COLO829 (cell line): ENCODE measurements at regions not wholly inside any gene's neighbourhood (a gene's known extent, or its start where the extent isn't known, plus 50 kb on each side); places are given as distances from the start of the nearest gene placed in this dataset.

Experiments used
- DNase-seq: peaks from one replicate; pipeline ENCODE4 v3.0.0; 2012; ENCODE audit warnings: low spot score

DNA sequence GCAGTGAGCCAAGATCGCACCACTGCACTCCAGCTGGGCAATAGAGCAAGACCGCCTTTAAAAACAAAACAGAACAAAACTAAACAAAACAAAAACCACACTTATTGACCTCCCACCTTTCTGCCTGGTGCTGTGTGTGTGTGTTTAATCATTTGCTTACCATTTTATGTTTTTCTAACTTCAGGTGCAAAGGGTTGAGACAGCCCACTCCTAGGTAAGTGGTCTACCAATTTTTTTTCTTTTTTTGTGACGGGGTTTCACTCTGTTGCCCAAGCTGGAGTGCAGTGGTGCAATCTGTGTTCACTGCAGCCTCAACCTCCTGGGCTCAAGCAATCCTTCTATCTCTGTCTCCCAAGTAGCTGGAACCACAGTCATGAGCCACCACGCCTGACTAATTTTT, 65.8 kb downstream of the SALL1 start:
- DNase-seq = no peak

DNA sequence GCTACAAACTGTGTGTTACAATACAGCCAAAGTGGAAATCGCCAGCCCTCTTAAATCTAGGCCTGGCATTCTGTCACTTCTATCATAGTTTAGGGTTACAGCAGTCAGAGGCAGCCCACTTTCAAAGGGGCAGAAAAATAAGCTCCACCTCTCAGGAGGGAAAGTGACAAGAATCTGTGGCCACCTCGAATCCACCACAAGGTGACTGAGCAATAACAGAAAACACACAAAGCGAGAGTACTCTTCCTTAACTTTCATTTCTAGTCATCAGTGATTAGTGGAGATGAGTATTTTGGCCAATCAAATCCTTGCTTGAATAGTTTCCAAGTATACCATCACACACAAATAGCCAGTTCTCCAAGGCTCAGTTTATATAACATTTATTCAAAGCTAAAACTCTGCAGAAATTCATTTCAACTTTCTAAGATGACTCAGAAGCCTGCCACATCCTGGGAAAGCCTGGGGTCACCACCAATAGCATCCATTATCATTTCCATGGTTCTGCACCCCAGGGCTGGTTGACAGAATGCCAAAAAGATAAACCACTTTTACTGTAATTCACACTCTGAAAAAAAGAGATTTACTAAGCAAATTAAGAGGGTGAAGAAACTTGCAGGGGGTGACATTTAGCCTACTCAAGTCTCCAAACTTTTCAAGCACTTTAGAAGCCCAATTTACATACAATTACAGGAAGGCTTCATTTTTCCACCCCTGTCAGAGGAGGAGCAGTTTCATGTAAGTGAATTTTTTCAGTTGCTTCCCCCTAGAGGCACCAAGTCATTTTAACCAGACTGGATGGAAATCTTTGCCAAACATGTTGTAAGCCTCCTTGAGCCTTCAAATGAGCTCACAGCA, 66.8 kb downstream of the SALL1 start:
- DNase-seq = peak; percentile 15

DNA sequence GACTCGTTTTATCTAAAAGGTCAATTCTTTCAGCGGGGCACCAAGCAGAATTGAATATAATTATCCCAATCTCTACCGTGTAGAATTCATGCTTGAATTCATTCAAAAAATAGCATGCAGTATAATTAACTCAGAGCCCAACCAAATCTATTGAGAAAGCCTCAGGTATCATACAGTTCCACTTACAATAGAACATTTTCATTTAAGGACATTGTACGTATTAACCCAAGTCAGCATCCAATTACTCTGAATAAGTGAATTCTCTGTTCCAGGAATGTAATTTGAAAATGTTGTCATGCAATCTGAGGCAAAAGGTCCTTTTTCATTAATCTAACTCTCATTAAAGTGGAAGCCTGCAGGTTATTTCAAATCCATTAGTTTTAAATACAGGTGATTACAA, 78.5 kb downstream of the SALL1 start:
- no peak for DNase-seq

DNA sequence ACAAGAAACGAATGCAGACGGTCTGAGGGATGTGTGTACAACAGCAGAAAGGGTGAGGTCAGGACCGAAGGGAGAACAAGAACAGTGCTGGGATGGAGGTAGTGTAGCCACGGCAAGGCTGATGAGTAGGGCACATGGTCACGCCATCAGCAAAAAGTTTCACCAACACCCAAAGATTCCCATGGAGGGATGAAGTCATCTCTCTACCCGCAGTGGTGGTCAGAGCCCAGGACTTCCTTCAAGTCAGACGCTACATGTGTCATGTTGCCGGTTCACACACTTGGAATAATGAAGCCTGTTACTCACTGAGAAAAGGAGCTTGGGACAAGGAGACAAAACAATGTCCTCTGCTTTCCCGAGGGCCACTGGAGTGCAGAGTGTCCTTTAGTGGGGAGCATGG, 79.7 kb downstream of the SALL1 start:
- no peak for DNase-seq

DNA sequence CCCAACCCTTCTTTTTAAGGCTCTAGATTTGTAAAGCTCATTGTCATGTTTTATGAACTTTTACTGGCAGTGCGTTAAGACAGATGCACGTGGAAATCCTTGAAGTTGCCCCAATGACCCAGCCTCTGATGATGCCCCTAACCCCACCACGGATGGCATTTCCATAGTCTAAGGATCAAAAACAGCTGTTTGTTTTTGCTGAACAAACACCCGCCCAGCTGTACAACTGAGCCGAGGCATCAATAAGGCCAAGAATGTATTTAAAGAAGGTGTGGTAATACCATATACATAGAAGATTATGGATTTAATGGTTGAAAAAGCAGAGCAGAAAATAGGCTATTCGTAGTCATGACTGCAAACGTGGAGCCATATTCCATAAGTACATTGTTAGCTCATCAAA, 83.7 kb downstream of the SALL1 start:
- no peak for DNase-seq

DNA sequence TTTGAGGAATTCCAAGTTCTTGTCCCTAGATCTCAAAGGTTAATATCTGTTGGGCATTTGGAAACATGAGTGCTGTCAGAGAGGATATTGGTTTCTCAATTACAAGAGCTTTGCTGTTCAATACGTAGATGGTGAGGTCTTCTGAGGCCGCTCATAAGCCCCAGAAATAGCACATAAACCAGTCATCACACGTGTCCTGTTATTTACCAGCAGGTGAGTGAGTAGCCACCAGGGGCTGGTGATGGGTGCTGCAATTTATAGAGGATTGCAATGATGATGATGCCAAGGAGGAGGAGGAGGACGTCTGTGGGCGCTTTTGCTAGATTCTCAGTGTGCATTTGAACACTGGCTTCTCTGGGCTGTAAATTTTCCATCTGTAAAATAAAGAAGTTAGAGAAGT, 89.0 kb downstream of the SALL1 start:
- DNase-seq = no peak

DNA sequence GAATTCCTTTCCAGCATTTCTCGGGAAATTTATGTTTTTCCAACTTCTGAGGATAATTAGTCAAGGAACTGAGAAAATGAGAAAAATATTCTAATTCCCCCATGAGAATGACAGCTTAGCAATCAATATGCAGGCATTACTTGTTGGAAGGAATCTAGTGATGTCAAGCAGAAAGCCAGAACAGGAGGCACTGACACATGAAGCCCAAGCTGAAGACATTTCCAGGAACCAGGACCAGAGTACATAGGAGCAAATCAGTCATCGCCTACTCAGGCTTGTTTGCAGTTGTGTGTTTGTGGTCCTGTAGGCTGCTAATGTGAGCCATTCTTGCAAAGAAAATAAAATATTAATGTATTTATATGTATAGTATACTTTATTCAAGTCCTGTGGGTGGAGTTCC, 89.7 kb downstream of the SALL1 start:
- DNase-seq = no peak

DNA sequence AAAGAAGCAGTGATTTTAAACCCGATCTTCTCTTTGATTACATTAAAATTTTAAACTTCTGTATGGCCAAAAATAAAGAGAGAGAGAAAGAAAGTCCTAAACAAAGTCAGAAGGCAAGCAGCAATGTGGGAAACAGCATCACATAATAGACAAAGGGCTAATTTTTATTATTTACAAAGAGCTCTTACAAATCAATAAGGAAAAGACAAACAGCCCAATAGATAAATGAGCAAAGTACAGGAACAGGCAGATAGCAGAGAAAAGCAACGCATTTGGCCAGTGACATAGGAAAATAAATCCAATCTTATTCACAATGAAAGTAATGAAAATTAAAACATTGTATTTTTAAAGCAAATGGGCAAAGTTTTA, 93.1 kb downstream of the SALL1 start:
- DNase-seq = no peak

DNA sequence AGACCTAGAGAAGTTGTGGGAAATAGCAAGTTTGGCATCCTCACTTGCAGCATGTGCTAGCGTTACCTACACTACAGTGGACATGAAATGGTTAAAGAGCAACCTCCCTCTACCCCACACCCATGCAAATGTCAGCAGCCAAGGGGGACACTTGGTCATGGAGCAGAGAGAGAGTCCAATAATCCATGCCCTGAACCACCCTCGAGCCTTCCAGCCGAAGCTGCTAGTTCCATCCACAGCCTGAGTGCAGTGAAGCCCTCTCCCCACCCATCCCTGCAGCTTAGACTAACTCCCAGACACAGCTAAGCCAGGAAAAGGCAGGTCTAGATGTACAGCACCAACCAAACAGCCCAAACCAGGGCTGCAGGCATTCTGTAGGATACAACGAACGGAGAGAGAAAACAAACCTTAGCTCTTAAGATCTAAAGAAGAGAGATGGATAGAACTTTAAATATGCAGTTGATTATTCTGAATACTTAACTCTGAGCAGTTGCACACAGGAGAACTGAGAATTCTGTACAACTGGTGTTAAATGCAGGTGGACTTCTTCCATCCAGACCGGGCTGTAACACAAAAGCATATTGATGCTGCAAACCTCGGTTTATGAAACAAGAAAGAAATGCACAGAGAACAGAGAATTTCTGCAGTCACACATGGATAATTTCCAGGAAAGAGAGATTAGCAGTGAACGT, 93.8 kb downstream of the SALL1 start:
- DNase-seq = no peak

DNA sequence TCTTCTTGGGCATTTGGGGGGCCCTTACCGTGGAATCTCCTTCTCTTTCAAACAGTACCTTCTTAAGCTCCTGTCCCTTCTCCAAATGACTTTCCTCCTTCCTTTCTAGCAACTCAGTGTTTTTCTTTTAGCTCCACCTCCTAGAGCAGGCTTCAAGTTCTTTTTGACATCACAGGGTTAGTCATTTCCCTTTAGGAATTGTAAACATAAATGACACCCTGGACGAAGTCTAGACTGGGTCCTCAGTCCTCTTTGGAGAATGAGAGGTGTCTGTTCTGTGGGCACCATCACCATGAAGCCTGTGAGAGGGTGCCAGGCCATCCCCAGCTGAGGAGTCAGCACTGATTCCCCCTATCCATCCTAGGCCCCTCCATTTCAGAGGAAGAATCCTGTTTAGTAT, 94.7 kb downstream of the SALL1 start:
- no peak for DNase-seq

DNA sequence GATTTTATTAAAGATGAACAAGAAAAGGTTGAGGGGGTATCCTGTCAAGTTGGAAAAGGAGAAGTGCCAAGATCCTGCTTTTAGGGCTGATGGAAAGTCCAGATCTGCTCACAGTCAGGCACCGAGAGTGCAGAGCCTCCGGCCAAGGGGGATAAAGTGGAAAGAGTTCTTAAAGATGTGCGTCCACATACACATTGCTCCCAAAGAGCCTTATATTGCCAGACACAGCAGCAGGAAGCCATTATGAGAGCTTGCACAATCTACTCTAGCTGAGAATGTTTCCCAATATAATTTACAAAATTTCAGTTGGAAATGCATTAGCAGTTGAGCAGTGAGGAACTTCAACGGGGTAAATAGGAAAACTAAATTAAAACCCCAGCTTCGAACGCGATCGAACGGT, 95.6 kb downstream of the SALL1 start:
- DNase-seq = no peak

DNA sequence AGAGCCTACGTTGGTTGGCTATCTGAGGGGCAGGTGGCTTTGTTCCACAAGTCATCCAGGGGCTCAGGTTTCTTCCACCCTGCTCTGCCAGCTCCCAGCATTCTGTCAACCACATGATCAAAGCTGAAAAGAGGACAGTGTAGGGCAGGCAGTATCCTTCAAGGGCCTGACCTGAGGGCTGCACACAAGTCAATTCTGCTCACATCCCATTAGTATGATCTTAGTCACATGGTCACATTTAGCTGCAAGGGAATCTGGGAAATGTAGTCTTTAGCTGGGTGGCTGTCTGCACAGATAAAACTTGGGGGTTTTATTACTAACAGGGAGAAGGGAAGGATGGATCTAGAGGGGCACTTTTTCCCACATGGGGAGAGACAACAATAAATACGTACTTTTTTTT, 97.3 kb downstream of the SALL1 start:
- no peak for DNase-seq

DNA sequence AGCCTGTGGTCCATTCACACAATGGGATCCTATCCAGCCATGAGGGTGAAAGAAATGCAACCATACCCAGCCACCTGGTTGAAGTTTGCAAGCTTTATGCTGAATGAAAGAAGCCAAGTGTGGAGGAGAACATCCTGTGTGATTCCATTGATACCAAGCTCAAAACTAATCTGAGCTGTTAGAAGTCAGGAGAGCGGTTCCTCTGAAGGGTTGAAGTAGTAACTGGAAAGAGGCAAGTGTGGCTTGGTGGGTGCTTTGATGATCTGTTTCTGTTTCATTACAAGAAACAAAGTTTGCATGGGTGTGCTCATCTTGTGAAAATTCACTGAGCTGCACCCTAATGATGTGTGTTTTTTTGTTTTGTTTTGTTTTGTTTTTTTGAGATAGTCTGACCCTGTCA, 99.4 kb downstream of the SALL1 start:
- DNase-seq = no peak

DNA sequence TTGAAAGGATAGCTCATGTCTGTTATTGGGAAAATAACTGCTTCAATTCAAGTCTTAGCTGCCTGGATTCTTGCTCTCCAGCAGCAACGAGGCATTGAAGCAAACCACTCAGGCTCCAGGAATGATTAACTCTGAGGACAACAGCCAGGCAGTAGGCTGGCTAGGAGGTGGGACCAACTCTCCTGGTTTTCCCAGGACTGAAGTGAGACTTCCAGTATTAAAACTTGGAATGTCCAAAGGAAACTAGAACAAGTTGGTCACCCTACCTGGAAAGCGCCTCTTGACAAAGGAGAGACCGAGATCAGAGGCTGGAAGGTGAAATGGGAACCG, 100.7 kb downstream of the SALL1 start:
- DNase-seq = no peak

DNA sequence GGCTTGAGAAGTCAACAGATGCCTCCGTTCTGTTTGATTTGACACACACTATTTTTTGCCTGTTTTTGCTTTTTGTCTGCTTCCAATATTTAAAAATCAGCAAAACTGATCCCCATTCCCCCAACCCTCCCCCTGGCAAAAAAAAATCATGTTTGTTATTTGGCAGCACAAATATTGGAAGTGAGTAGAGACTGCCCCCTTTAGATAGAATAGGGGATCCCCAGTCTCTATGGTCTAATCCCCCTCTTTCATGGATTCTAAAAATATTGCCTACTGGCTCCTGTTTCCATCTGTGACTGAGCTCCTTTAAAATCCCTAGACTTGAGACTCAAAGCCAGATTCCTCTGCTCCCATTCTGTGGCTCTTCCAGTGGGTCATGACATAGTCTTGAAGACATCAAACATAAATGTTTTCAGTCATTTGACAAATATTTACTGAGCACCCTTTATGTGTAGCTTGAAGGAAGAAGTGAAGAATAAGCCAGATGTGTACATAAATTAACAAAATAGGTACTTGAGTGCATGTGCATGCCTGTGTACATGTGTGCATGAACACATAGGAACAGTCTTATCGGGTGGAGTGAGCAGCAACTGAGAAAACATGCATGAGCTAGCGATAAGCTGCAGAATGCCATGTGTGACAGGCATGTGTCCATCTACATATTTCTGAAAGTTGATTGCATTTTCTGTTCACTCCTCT, 101.2 kb downstream of the SALL1 start:
- DNase-seq = no peak

DNA sequence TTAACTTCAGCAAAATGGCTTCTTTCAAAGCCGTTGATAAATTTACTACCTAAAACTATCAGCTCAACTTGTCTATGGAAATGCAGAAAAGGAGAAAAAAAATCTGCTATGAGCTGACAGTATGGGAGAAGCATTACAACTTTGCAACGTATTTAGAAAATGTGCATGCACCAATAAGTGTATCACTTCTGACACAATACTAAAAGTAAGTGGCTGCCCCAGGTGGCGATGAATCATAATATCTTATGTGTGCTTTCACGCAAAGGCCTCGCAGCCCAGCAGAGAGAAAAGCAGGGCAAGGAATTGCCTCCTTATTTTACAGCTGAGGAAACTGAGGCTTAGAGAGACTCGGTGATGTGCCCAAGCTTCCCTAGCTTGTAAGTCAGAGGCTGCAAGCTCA, 101.8 kb downstream of the SALL1 start:
- no peak for DNase-seq

DNA sequence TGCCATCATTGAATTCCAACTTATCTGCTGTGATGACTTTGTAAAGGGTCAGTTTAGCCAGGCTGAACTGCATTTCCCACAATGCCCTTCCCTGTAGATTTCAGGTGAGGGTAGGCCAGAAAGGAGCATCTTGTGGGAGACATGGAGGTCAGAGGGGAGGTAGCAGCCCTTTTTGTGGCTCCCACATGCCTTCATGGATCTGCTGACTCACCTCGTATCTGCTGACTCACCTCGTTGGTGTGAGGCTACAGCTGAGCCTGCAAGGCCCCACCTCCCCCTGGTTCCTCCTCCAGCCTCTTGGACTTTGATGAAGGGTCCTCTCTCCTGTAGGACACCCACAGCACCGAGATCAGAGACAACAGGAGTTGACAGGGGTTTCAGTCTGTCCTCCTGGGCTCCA, 102.5 kb downstream of the SALL1 start:
- no peak for DNase-seq

DNA sequence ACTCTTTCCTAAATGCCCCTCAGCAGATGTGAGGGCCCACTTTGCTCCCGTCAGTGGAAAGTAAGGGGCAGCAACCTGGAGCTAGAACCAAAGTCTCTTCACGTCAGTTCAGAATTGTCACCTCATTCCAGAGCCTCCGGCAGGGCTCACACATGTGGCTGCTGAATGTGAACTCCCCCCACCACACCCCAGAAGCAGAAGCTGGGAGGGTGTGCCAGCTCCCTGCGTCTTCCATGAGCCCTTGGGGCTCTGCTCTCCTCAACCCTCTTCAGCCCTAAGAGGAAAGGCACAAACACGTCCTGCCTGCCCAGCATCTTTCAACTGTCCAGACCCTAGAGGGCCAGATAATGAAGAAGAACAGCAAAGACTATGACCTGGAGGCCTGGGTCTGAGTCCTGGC, 105.3 kb downstream of the SALL1 start:
- DNase-seq = no peak

DNA sequence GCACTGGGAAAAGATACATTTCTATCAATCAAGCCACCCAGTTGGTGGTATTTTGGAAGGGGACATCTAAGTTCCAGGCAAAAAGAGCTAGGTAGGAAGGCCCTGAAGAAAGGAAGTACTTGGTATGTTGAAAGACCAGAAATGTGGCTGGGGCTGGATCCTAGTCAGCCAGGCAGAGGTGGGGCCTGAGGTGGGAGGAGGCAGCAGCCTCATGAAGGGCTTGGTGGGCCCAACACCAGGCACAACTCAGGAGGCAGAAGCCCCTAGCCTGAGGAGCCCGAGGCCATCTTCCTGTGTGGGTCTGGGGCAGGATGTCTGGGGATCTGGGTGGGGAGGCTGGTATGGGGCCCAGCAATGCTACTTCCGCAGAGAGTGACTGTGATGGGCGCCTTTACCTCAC, 105.9 kb downstream of the SALL1 start:
- no peak for DNase-seq

DNA sequence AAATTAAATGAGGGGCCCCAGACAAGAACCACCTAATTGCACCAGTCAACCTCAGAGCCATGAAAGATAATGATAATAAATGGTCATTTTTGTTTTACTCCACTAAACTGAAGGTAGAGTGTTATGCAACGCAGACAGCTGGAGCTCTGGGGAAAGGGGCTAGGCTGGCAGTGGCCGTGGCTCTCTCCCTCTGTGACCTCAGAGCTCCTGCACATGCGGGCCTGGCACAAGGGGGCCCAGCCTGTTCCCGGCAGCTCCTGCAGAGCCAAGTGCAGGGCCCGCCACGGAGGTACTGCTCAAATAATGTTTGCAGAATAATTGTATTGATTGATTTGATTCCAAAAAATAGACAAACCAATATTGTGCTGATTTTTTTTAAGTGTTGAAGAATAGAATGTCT, 109.5 kb downstream of the SALL1 start:
- no peak for DNase-seq

DNA sequence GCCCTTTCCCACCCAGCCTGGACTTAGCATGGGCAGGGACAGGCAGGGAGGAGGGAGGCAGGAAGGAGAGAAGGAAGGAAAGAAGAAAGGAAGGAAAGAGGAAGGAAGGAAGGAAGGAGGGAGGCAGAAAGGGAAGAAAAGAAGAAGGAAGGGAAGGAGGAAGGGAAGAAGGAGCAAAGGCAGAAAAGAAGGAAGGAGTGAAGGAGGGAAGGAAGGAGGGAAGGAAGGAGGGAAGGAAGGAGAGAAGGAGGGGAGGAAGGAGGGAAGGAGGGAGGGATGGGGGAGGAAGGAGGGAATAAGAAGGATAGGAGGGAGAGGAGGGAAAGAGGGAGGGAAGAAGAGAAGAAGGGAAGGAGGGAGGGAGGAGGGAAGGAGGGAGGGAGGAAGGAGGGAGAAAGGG, 110.4 kb downstream of the SALL1 start:
- no peak for DNase-seq

DNA sequence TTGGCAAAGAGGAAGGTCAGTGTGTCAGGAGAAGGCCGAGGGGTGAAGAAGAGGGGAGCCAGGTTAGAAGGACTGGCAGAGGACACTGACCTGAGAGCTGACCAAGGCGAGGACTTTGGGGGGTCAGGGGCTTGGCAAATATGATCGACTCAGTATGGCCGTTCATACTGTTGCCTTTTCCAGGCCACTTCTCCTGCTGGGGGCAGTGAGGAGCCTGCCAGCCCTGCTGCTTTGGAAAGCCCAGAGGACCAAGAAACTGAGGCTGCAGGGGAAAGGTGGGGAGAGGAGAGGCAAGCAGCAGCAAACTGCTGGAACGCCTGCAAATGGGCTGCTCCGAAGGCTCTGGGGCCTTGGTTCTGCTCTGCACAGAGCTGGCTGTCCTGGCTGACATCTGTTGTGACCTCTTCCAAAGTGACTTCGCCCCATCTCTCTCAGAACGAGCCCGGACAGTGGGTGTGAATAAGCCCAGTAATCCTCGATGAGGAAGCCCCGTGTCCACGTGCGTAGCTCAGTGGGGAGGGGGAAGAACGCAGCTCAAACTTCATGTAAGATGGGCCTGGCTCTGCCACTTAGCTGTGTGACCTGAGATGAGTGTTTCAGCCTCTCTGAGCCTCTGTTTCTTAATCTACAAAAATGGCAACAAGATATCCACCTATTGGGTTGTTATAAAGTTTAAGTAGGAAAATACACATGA, 111.3 kb downstream of the SALL1 start:
- no peak for DNase-seq

DNA sequence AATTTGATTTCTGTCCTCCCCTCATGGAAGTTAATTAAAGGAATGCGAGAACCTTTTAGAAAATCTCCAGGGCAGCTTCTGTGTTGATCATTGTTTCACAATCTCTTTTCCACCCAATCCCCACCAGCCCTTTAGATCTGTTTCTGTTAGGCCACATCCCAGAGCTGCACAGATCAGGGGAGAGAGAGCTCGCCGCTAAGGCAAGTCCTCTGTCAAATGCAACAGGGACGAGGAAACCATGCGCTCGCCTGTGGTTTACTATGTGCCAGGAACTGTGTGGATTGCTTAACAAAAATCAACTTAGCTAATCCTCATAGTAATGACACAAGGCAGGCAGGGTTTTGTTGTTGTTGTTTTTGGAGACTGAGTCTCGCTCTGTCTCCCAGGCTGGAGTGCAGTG, 115.4 kb downstream of the SALL1 start:
- DNase-seq = no peak
